ENCODE measurements at regions not wholly inside any gene's neighbourhood (a gene's known extent, or its start where the extent isn't known, plus 50 kb on each side); places are given as distances from the start of the nearest gene placed in this dataset.

GRCh38 chr12:16437926-16438325 is 90.5 kb downstream of the MGST1 start:
- intact Hi-C loops (cut with micrococcal nuclease; ENCODE audit: unreplicated experiment) (no loop called here), in situ Hi-C loops (cut with HindIII; ENCODE audit: low pct_unique_long_range_greater_than_20kb, low sequenced_read_pairs) (no loop called here)
- Histone ChIP-seq H3K4me3 (ENCODE audit: low read depth in 2 of 2, low read length in 2 of 2) (no peak overlapping the region), H3K4me1 (ENCODE audit: control insufficient read depth, insufficient read depth, low read length) (no peaks in the 10 kb centered on the region), H3K27ac (ENCODE audit: low read length) (no peak overlapping the region), H3K27me3 (ENCODE audit: control insufficient read depth, insufficient read depth, low read length) (no peaks in the 10 kb centered on the region), H3K36me3 (ENCODE audit: control insufficient read depth, insufficient read depth, low read length) (no peaks in the 10 kb centered on the region), H3K9me3 (ENCODE audit: control insufficient read depth, insufficient read depth, low read depth, low read length) (no peaks in the 10 kb centered on the region)
- no TSS peak for BruUV-seq (replicated peaks)
- no peak for ATAC-seq
- TF ChIP-seq SIN3A (IDR thresholded peaks at IDR 0.05; ENCODE audit: borderline replicate concordance, insufficient read depth, low read depth, low read length) (no peak), TCF7L2 (IDR thresholded peaks at IDR 0.05; ENCODE audit: low read depth, low read length) (no peak), POLR2AphosphoS5 (IDR thresholded peaks at IDR 0.05; ENCODE audit: low read depth, low read length) (no peak)
- TF ChIP-seq, protein P1, sequence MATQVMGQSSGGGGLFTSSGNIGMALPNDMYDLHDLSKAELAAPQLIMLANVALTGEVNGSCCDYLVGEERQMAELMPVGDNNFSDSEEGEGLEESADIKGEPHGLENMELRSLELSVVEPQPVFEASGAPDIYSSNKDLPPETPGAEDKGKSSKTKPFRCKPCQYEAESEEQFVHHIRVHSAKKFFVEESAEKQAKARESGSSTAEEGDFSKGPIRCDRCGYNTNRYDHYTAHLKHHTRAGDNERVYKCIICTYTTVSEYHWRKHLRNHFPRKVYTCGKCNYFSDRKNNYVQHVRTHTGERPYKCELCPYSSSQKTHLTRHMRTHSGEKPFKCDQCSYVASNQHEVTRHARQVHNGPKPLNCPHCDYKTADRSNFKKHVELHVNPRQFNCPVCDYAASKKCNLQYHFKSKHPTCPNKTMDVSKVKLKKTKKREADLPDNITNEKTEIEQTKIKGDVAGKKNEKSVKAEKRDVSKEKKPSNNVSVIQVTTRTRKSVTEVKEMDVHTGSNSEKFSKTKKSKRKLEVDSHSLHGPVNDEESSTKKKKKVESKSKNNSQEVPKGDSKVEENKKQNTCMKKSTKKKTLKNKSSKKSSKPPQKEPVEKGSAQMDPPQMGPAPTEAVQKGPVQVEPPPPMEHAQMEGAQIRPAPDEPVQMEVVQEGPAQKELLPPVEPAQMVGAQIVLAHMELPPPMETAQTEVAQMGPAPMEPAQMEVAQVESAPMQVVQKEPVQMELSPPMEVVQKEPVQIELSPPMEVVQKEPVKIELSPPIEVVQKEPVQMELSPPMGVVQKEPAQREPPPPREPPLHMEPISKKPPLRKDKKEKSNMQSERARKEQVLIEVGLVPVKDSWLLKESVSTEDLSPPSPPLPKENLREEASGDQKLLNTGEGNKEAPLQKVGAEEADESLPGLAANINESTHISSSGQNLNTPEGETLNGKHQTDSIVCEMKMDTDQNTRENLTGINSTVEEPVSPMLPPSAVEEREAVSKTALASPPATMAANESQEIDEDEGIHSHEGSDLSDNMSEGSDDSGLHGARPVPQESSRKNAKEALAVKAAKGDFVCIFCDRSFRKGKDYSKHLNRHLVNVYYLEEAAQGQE (IDR thresholded peaks at IDR 0.05; ENCODE audit: insufficient read depth in 1 of 2, low read depth in 2 of 2, low read length in 1 of 2), result no peak
- TF ChIP-seq, protein P2, sequence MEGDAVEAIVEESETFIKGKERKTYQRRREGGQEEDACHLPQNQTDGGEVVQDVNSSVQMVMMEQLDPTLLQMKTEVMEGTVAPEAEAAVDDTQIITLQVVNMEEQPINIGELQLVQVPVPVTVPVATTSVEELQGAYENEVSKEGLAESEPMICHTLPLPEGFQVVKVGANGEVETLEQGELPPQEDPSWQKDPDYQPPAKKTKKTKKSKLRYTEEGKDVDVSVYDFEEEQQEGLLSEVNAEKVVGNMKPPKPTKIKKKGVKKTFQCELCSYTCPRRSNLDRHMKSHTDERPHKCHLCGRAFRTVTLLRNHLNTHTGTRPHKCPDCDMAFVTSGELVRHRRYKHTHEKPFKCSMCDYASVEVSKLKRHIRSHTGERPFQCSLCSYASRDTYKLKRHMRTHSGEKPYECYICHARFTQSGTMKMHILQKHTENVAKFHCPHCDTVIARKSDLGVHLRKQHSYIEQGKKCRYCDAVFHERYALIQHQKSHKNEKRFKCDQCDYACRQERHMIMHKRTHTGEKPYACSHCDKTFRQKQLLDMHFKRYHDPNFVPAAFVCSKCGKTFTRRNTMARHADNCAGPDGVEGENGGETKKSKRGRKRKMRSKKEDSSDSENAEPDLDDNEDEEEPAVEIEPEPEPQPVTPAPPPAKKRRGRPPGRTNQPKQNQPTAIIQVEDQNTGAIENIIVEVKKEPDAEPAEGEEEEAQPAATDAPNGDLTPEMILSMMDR (IDR thresholded peaks at IDR 0.05), result no peak
- CTCF ChIA-PET, result no interaction called here
- DNase-seq (ENCODE audit: low read depth, low spot score), result no peak
- POLR2A ChIA-PET, result no interaction called here

- in situ Hi-C loops (cut with HindIII; ENCODE audit: low pct_unique_long_range_greater_than_20kb, low sequenced_read_pairs), result no loop called here
- CTCF ChIA-PET, result no interaction called here
- TF ChIP-seq TCF7L2 (IDR thresholded peaks at IDR 0.05; ENCODE audit: low read depth, low read length) (no peak), SIN3A (IDR thresholded peaks at IDR 0.05; ENCODE audit: borderline replicate concordance, insufficient read depth, low read depth, low read length) (no peak), POLR2AphosphoS5 (IDR thresholded peaks at IDR 0.05; ENCODE audit: low read depth, low read length) (no peak)
- TF ChIP-seq, protein P2 (IDR thresholded peaks at IDR 0.05), result no peak
- TF ChIP-seq, protein P1 (IDR thresholded peaks at IDR 0.05; ENCODE audit: insufficient read depth in 1 of 2, low read depth in 2 of 2, low read length in 1 of 2), result no peak
These were observed 102.0 kb downstream of the MGST1 start for GRCh38 chr12:16449459-16449858.

More at GRCh38 chr12:16449459-16449858, 102.0 kb downstream of the MGST1 start:
- Histone ChIP-seq H3K36me3 (ENCODE audit: control insufficient read depth, insufficient read depth, low read length) (no peaks in the 10 kb centered on the region), H3K27me3 (ENCODE audit: control insufficient read depth, insufficient read depth, low read length) (no peaks in the 10 kb centered on the region), H3K9me3 (ENCODE audit: control insufficient read depth, insufficient read depth, low read depth, low read length) (no peaks in the 10 kb centered on the region), H3K4me1 (ENCODE audit: control insufficient read depth, insufficient read depth, low read length) (no peaks in the 10 kb centered on the region), H3K4me3 (ENCODE audit: low read depth in 2 of 2, low read length in 2 of 2) (no peak overlapping the region), H3K27ac (ENCODE audit: low read length) (no peak overlapping the region)
- ATAC-seq, result no peak
- BruUV-seq (replicated peaks), result no TSS peak
- DNase-seq (ENCODE audit: low read depth, low spot score), result no peak
- POLR2A ChIA-PET, result no interaction called here
- intact Hi-C loops (cut with micrococcal nuclease; ENCODE audit: unreplicated experiment), result no loop called here
